ENCODE measurements at regions not wholly inside any gene's neighbourhood (a gene's known extent, or its start where the extent isn't known, plus 50 kb on each side); places are given as distances from the start of the nearest gene placed in this dataset.

GRCh38 chr3:106059953-106060517, 191.2 kb upstream of the CBLB start:
- TF ChIP-seq POLR2A (IDR thresholded peaks at IDR 0.05) (no peak), CTCF (IDR thresholded peaks at IDR 0.05) (no peak)

Data from body of pancreas (tissue), 4 donors.